CD4-positive, alpha-beta T cell (primary cell): ENCODE measurements at regions not wholly inside any gene's neighbourhood (a gene's known extent, or its start where the extent isn't known, plus 50 kb on each side); places are given as distances from the start of the nearest gene placed in this dataset.

ENCODE experiments used
- ATAC-seq: fragments of 200-7000 bp; cut with Tn5 transposase; one replicate; pipeline ENCODE4 v1.10.0; 2022; ENCODE audit warnings: mild to moderate bottlenecking; ENCODE audit not compliant: poor library complexity
- CTCF ChIA-PET: fragments of 350-600 bp; sonication (Branson Sonifier 250); formaldehyde crosslinking; loops from one replicate; lab custom pipeline; 2021; ENCODE audit warnings: antibody characterized with exemption, inconsistent platforms; lab: Charles Lee
- POLR2A ChIA-PET: fragments of 350-600 bp; sonication (Branson Sonifier 250); formaldehyde crosslinking; loops from one replicate; lab custom pipeline; 2021; ENCODE audit warnings: antibody characterized with exemption, inconsistent platforms; lab: Charles Lee
- DNase-seq, 14 experiments: peaks; one replicate each; pipeline ENCODE4 v3.0.0-alpha.2; 2013 to 2020; ENCODE audit warnings: mixed read lengths in 2 of 14
- H3K27ac ChIP-seq, 2 donors: one replicate each; pipeline versions ENCODE4 v1.5.1 to v1.7.0; 2013; ENCODE audit warnings: low read length in 2 of 2, low read depth in 1 of 2, mild to moderate bottlenecking in 1 of 2
- H3K27me3 ChIP-seq, 2 experiments: 1 replicate in 1 of 2; 2 replicates in 1 of 2; pipeline versions ENCODE4 v1.6.1 to v1.7.0; 2013; ENCODE audit warnings: low read length in 2 of 2, control low read depth in 1 of 2, mild to moderate bottlenecking in 1 of 2, moderate library complexity in 1 of 2; ENCODE audit not compliant: insufficient read depth in 2 of 2, control insufficient read depth in 1 of 2
- H3K36me3 ChIP-seq: one replicate; pipeline ENCODE4 v1.6.1; 2013; ENCODE audit warnings: low read length, control low read depth; ENCODE audit not compliant: insufficient read depth
- H3K4me1 ChIP-seq: one replicate; pipeline ENCODE4 v1.6.1; 2013; ENCODE audit warnings: low read length, control low read depth; ENCODE audit not compliant: insufficient read depth
- H3K4me3 ChIP-seq: one replicate; pipeline ENCODE4 v1.5.1; 2013; ENCODE audit warnings: mild to moderate bottlenecking, low read length, moderate library complexity
- H3K9me3 ChIP-seq, 2 experiments: 1 replicate in 1 of 2; 2 replicates in 1 of 2; pipeline versions ENCODE4 v1.6.1 to v1.7.0; 2013; ENCODE audit warnings: low read length in 2 of 2, mild to moderate bottlenecking in 2 of 2, control low read depth in 1 of 2, moderate library complexity in 1 of 2; ENCODE audit not compliant: control insufficient read depth in 1 of 2, insufficient read depth in 1 of 2
- H3K27ac Mint-ChIP-seq: one replicate; pipeline ENCODE4 v1.8.0; 2020; ENCODE audit warnings: mixed read lengths
- H3K27me3 Mint-ChIP-seq: one replicate; pipeline ENCODE4 v1.8.0; 2021; ENCODE audit warnings: mixed read lengths
- H3K36me3 Mint-ChIP-seq: one replicate; pipeline ENCODE4 v1.8.0; 2021; ENCODE audit warnings: low read depth, mixed read lengths
- H3K4me1 Mint-ChIP-seq: one replicate; pipeline ENCODE4 v1.8.0; 2021; ENCODE audit warnings: low read depth, mixed read lengths
- H3K4me3 Mint-ChIP-seq: one replicate; pipeline ENCODE4 v1.8.0; 2020; ENCODE audit warnings: mild to moderate bottlenecking, mixed read lengths
- H3K9me3 Mint-ChIP-seq: one replicate; pipeline ENCODE4 v1.8.0; 2020; ENCODE audit warnings: mixed read lengths
- intact Hi-C, 2 experiments: fragments of 100-400 bp; cut with DNase I in 1 of 2; cut with micrococcal nuclease in 1 of 2; formaldehyde crosslinking; loops; one replicate each; pipeline versions ENCODE4 v1.15.1 to v1.9.0; 2023 to 2025; cut with DNase I, micrococcal nuclease
- TF ChIP-seq, protein P1 (sequence below): fragments of 200-600 bp; IDR thresholded peaks from one replicate; pipeline ENCODE4 v1.8.0; 2022; ENCODE audit warnings: antibody characterized with exemption, mild to moderate bottlenecking

GRCh38 chr2:158049129-158049855, 52.4 kb upstream of the UPP2 start:
- H3K4me1 Mint-ChIP-seq: no peaks in the 10 kb centered on the region
- no peak overlapping the region for H3K4me3 Mint-ChIP-seq
- CTCF ChIA-PET: no interaction called here

DNA sequence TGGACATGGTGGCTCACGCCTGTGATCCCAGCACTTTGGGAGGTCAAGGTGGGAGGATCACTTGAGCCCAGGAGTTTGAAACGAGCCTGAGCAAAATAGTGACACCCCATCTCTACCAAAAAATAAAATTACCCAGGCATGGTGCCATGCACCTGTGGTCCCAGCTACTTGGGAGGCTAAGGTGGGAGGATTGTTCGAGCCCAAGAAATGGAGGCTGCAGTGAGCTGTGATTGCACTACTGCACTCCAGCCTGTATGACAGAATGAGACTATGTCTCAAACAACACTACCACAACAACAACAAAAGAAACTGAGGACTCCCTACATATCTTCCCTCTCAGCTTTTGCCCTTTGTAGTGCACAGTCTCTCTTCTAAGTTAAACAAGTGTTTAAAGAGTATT, 53.3 kb upstream of the UPP2 start:
- H3K4me3 ChIP-seq: no peak overlapping the region
- no peak overlapping the region for H3K27ac ChIP-seq
- ATAC-seq (no peak), DNase-seq (no peak)
- H3K9me3 ChIP-seq: no peaks in the 10 kb centered on the region
- H3K4me3 Mint-ChIP-seq: no peak overlapping the region
- H3K9me3 Mint-ChIP-seq: no peaks in the 10 kb centered on the region
- no peaks in the 10 kb centered on the region for H3K36me3 ChIP-seq
- TF ChIP-seq, protein P1, sequence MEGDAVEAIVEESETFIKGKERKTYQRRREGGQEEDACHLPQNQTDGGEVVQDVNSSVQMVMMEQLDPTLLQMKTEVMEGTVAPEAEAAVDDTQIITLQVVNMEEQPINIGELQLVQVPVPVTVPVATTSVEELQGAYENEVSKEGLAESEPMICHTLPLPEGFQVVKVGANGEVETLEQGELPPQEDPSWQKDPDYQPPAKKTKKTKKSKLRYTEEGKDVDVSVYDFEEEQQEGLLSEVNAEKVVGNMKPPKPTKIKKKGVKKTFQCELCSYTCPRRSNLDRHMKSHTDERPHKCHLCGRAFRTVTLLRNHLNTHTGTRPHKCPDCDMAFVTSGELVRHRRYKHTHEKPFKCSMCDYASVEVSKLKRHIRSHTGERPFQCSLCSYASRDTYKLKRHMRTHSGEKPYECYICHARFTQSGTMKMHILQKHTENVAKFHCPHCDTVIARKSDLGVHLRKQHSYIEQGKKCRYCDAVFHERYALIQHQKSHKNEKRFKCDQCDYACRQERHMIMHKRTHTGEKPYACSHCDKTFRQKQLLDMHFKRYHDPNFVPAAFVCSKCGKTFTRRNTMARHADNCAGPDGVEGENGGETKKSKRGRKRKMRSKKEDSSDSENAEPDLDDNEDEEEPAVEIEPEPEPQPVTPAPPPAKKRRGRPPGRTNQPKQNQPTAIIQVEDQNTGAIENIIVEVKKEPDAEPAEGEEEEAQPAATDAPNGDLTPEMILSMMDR: no peak
- H3K27me3 ChIP-seq: no peaks in the 10 kb centered on the region
- POLR2A ChIA-PET: no interaction called here
- no peak overlapping the region for H3K27ac Mint-ChIP-seq
- H3K36me3 Mint-ChIP-seq: no peaks in the 10 kb centered on the region
- CTCF ChIA-PET: no interaction called here
- H3K4me1 ChIP-seq: no peaks in the 10 kb centered on the region
- no peaks in the 10 kb centered on the region for H3K27me3 Mint-ChIP-seq
- peaks cover under 1% of the 10 kb centered on the region for H3K4me1 Mint-ChIP-seq
- intact Hi-C loops: no loop called here

More at GRCh38 chr2:158049129-158049855, 52.4 kb upstream of the UPP2 start:
- H3K9me3 ChIP-seq: no peaks in the 10 kb centered on the region
- Mint-ChIP-seq H3K9me3 (no peaks in the 10 kb centered on the region), H3K27me3 (no peaks in the 10 kb centered on the region), H3K27ac (no peak overlapping the region), H3K36me3 (no peaks in the 10 kb centered on the region)
- H3K27ac ChIP-seq: no peak overlapping the region
- H3K4me1 ChIP-seq: no peaks in the 10 kb centered on the region
- intact Hi-C loops: no loop called here
- TF ChIP-seq, protein P1: no peak
- ATAC-seq (no peak), DNase-seq (no peak)
- POLR2A ChIA-PET: no interaction called here
- H3K36me3 ChIP-seq: no peaks in the 10 kb centered on the region
- H3K4me3 ChIP-seq: no peak overlapping the region
- H3K27me3 ChIP-seq: no peaks in the 10 kb centered on the region

- CTCF ChIA-PET: no interaction called here
Measured at GRCh38 chr2:158047156-158047611, 54.5 kb upstream of the UPP2 start.

More at GRCh38 chr2:158047156-158047611, 54.5 kb upstream of the UPP2 start:
- ATAC-seq (no peak), DNase-seq (no peak)
- peaks cover 12% of the 10 kb centered on the region for H3K4me1 Mint-ChIP-seq
- intact Hi-C loops: no loop called here
- no peak overlapping the region for H3K4me3 ChIP-seq
- no peaks in the 10 kb centered on the region for H3K9me3 ChIP-seq
- H3K27ac ChIP-seq: no peak overlapping the region
- H3K27ac Mint-ChIP-seq: no peak overlapping the region
- H3K27me3 Mint-ChIP-seq: no peaks in the 10 kb centered on the region
- no peaks in the 10 kb centered on the region for H3K9me3 Mint-ChIP-seq
- TF ChIP-seq, protein P1: no peak
- H3K36me3 ChIP-seq: no peaks in the 10 kb centered on the region
- no peaks in the 10 kb centered on the region for H3K36me3 Mint-ChIP-seq
- no peak overlapping the region for H3K4me3 Mint-ChIP-seq
- POLR2A ChIA-PET: no interaction called here
- no peaks in the 10 kb centered on the region for H3K27me3 ChIP-seq
- H3K4me1 ChIP-seq: no peaks in the 10 kb centered on the region
